ENCODE measurements at regions not wholly inside any gene's neighbourhood (a gene's known extent, or its start where the extent isn't known, plus 50 kb on each side); places are given as distances from the start of the nearest gene placed in this dataset.

DNA sequence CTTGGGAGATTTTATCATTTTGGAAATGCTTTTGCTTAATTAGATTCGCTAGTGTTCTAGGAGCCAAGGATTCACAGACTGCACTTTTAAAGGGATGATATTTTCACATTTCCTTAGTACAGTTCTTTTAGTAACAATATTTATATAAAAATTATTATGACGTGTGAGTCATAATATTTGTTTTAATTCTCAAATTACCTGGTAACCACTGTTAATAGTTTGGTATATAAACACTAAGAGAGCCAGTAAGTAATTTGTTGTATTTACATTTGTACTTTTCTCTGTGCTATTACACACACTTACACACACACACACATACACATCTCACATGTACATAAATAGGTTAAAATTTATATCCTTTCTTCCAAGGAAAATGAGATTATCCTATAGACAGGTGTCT, 58.8 kb upstream of the RAD23B start:
- TF ChIP-seq POLR2A (IDR thresholded peaks at IDR 0.05; ENCODE audit: low read depth), result no peak
- TF ChIP-seq, protein P1, sequence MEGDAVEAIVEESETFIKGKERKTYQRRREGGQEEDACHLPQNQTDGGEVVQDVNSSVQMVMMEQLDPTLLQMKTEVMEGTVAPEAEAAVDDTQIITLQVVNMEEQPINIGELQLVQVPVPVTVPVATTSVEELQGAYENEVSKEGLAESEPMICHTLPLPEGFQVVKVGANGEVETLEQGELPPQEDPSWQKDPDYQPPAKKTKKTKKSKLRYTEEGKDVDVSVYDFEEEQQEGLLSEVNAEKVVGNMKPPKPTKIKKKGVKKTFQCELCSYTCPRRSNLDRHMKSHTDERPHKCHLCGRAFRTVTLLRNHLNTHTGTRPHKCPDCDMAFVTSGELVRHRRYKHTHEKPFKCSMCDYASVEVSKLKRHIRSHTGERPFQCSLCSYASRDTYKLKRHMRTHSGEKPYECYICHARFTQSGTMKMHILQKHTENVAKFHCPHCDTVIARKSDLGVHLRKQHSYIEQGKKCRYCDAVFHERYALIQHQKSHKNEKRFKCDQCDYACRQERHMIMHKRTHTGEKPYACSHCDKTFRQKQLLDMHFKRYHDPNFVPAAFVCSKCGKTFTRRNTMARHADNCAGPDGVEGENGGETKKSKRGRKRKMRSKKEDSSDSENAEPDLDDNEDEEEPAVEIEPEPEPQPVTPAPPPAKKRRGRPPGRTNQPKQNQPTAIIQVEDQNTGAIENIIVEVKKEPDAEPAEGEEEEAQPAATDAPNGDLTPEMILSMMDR (IDR thresholded peaks at IDR 0.05), result no peak

Data from esophagus muscularis mucosa (tissue), 3 donors.